ENCODE measurements at regions not wholly inside any gene's neighbourhood (a gene's known extent, or its start where the extent isn't known, plus 50 kb on each side); places are given as distances from the start of the nearest gene placed in this dataset.
"Not testable (repeated sequence)": the region's sequence is repeated elsewhere in the genome, so short reads cannot be mapped to it uniquely, and the experiment has no call there.

DNA sequence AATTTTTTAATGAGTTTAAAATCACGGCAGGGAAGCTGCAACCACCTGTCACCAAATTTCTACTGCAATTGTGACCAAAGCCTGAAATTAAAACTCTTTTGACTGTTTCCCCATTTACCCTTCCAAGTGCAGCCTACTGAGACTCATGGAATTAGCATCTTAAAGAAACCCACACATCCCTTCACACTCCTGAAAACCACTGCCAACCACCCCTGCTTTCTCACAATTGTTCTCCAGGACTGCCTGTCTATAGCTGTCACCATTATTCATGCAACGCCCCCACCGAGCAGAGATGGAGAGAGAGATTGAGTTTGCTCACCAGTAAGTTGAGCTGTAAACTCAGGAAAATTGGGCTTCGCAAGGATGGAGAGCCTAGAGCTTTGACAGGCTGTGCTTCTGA is 383.8 kb upstream of the SORCS1 start:
- DNase-seq (ENCODE audit: insufficient read length, low spot score) (no peak), FAIRE-seq (no peak)

DNA sequence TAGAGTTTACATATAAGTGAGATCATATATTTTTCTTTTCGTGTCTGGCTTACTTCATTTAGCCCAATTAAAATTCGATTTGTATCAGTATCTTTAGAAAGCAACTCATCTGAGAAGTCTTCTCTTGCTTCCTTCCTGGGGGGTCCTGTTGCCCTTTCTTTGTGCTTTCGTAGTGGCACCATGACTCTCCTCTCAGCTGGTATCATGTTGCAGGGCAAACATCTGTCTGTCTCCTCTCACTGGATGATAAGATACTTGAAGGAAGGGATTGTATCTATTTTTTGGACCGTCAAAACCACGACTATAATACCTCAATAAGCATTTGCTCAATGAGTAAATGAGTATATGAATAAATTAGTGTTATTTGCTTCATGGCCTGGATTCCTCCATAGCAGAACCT is 382.5 kb upstream of the SORCS1 start:
- DNase-seq (ENCODE audit: insufficient read length, low spot score), result no peak
- no peak for FAIRE-seq

DNA sequence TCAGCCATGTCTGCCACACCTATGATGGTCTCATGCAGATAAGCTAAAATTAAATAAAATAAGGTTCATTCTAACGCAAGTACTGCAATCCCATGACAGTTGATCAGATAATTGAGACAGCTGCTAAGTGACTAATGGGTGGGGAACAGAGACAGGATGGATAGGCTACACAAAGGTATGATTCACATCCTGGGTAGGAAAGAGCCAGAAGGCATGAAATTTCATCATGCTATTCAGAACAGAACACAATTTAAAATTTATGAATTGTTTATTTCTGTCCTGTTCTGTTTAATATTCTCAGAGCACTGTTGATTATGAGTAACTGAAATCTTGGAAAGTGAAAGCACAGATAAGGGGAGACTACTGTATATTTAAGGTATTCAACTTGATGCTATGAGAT is 381.8 kb upstream of the SORCS1 start:
- DNase-seq (ENCODE audit: insufficient read length, low spot score), result no peak
- FAIRE-seq, result no peak

DNA sequence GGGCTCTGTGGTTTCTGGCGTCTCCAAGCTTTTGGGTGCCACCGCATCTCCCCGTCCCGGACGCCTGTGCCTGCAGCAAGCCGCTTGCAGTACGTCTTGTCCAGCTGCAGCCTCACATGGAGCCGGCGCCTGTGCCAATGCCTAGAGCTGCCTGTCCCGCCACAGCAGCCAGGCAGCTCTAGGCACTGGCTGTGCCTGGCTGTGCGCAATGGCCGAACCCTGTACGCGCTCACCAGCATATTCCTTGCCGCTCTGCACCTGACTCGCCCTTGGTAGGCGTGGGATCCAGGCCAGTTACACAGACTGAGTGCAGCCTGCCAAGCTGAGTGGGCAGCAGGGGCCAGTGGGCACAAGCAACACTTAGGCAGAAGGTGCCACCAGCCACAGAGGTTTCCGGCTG is 381.2 kb upstream of the SORCS1 start:
- no peak for DNase-seq (ENCODE audit: insufficient read length, low spot score)
- FAIRE-seq, result no peak

DNA sequence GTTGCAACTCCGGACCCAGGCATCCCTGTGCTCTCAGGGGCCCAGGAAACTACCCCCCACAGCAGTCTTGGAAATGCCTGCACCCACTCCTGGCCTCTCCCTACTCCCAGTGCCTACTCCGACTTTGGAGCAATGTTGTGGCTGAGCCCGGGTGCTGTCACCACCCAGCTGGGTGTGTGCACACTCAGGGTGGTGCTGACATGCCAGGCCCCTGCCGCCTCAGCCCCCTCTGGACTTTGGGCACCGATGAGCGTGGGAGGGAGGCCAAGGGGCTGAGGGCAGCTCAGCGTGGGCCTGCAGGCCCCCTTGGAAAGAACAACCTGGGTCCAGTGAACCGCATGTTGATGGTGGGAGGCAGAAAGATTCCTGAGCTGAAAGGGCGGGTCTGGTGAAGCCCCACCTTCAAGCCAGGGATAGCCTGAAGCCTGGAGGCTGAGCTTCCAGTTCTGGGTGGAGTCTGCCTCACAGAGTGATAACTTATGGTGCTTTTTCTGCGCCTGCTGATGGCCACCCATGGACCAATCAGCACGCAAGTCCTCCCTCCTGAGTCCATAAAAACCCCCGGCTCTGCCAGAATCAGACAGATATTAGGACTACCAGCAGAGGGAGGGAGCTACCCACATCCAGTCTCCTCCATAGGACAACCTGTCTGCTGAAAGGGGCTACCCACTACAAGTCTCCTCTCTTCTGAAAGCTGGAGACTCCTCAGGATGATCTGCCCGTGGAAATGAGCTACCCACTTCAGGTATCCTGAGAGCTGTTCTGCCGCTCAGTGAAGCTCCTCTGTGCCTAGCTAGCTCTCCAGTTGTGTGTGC is 380.4 kb upstream of the SORCS1 start:
- FAIRE-seq (no peak), DNase-seq (ENCODE audit: insufficient read length, low spot score) (no peak)

DNA sequence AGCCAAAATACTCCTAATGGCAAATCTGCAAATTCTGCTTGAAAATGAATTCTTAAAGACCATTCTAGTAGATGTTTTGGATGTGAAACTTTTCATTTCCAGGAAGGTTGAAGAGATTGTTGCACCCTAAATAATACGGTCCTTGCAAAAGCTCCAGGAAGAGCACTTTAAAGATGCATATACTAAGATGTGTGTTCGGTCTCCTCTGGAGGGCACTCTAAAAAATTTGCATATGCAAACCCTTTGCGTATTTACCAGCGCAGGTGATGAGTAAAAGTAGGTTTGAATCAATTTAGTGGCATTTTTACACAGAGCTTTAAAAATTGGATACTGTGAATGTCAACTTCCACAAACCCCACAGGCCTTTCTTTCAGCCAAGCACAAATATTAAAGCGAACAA is 378.1 kb upstream of the SORCS1 start:
- FAIRE-seq (no peak), DNase-seq (ENCODE audit: insufficient read length, low spot score) (no peak)

DNA sequence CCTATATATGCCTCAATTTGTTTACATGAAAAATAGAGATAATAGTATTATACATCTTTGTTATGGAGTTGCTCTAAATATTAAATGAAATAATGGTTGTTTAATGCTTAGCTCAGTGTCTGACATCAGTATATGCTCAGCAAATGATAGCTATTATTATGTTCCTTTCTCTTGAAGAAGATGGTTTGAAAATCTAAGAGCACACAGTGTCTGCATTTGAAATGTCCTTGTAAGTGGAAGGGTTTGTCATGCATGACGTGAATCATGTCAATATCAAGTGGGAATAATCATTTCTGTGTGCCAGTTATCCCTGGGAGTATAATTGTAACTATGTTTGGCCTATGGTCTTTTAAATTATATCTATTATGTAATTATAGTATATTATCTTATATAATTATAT is 377.5 kb upstream of the SORCS1 start:
- no peak for FAIRE-seq
- DNase-seq (ENCODE audit: insufficient read length, low spot score), result no peak

DNA sequence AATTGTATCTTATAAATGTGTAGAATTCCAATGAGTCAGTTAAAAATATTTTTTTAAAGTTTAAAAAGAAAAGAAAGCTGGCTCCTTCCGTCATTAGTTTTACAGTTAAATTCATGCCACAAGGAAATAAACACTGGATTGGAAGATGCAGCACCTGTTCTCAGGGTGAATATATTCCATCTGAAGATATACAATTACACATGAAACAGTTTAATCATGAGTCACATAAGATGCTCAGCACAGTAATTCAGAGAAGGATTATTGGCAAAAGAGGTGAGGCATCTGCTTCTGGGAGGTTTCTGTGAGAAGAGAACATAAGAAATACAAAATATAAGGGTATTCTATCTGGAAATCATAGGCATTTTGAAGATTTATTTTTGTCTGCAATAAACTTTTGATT is 376.5 kb upstream of the SORCS1 start:
- DNase-seq (ENCODE audit: insufficient read length, low spot score) (no peak), FAIRE-seq (no peak)

DNA sequence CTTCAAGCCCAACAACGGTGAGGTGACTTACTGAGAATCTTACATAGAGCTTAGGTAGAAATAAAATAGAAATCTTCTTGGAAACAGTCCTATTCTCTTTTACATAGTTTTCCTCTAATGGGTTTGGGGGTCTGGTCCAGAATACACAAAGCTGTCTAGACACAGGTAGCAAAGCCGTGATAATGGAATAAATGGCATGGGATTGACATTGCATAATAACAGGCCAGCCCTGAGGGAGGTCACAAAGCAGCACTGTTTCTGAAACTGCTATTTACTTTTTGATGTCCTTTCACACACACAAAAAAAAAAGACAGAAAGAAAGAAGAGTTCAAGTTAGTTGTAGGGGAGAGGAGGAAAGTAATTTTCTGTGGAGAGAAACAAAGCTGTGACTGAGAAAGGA is 364.8 kb upstream of the SORCS1 start:
- FAIRE-seq (no peak), DNase-seq (ENCODE audit: insufficient read length, low spot score) (no peak)

DNA sequence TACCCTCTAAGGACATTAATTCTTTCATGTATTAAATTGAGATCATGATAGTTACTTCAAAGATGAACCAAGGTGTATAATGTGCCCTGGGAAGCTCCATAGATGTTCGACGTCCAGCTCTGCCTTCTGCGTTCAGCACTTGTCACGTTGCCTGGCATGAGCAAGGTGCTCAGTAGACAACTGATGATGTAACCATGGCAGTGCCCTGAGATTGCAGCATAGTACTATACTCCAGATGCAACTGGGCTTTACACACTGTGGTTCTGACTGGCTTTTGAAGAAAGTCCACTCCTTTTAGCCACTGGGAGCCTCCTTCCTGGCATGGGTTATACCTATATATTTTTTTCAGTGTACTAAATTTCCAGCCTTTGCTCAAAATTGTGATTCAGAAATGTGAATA is 355.8 kb upstream of the SORCS1 start:
- FAIRE-seq (no peak), DNase-seq (ENCODE audit: insufficient read length, low spot score) (no peak)

DNA sequence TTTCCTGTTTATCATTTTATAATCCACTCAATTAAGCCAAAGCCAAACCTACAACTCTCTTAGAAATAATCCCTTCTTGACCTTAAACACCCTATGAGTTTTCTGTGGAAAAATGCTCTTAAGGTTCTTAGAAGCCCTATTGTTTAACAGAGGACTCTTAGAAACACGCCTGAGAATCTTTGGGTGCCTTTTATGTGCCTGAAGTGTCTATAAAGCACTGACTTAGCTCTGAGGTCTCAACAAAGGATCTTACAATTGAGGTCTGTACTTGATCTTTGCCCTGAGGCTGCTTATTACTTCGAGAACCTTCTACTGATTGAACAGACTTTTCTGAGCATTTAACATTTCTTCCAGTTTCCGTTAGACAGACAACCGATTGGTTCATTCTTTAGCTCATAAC is 353.3 kb upstream of the SORCS1 start:
- FAIRE-seq (no peak), DNase-seq (ENCODE audit: insufficient read length, low spot score) (no peak)

DNA sequence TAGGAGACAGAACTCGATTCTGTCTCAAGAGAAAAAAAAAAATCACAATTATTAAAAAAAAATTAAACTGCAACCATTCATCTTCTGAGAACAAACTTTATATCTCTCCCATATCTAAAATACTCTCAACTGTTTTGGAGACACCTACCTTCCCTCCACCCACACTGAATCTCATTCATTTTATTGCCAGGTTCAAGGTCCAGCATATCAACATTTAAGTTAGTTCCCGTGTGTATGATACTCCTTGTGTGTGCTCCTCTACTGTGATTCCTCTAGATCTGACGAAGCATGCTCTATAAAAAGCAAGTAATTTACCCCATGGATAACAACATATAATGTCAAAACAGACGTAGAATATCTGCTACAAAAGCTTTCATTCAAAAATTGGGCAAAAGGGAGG is 351.8 kb upstream of the SORCS1 start:
- FAIRE-seq (no peak), DNase-seq (ENCODE audit: insufficient read length, low spot score) (no peak)

DNA sequence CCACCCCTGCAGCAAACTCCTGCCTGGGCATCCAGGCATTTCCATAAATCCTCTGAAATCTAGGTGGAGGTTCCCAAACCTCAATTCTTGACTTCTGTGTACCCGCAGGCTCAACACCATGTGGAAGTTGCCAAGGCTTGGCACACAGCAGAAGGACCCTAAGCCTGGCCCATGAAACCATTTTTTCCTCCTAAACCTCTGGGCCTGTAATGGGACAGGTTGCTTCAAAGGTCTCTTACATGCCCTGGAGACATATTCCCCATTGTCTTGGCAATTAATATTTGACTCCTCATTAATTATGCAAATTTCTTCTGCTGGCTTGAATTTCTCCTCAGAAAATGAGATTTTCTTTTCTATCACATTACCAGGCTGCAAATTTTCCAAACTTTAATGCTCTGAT is 339.5 kb upstream of the SORCS1 start:
- DNase-seq (ENCODE audit: insufficient read length, low spot score); FAIRE-seq: not testable (repeated sequence)

DNA sequence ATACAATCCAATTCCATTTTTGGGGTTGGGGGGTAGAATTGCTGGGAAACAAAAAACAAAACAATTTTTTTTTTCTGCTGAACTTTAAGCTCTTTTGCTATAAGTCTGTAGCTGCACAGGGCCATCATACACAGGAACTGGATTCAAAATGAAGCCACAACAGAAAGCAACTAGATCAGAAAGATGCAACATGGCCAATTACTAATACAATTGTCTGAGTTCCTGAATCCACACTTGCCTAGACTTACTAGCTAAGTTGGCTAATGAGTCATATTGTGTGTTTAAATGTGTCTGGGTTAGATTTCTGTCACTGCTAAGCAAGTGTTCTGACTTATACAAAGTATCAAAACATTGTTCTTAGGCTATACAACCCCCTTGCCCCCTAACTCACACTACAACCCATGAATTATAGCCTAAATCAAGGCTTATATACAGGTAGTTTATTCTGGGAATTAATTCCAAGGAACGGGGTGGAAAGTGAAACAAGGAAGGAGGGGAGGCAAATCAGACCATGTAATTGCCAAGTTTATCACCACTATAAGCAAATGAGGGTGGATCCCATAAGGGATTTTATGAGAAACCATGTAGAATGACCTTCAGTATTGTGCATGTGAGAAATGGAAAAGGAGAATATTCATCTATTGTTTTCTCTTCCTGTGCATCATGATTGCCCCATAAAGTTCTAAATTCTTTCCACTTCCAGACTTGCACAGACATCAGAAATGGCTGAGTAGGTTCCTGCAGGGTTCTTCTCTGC is 337.9 kb upstream of the SORCS1 start:
- DNase-seq (ENCODE audit: insufficient read length, low spot score) (no peak), FAIRE-seq (no peak)

DNA sequence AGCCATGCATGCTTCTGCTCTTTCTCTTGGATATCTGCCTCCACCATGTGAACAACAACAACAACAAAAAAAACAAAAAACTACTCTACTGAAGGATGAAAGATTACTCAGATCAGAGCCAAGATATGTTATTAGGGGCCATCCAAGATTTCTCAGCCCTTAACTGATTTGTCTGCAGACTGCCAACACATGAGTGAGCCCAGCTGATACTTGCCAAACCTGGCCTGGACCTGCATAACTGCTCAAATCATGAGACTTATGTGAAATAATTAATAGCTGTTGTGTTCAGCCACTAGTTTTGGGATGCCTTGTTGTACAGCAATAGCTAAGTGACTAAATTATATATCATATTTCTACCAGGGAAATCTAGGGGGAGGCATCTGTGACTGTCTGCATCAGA is 334.5 kb upstream of the SORCS1 start:
- DNase-seq (ENCODE audit: insufficient read length, low spot score) (no peak), FAIRE-seq (no peak)

DNA sequence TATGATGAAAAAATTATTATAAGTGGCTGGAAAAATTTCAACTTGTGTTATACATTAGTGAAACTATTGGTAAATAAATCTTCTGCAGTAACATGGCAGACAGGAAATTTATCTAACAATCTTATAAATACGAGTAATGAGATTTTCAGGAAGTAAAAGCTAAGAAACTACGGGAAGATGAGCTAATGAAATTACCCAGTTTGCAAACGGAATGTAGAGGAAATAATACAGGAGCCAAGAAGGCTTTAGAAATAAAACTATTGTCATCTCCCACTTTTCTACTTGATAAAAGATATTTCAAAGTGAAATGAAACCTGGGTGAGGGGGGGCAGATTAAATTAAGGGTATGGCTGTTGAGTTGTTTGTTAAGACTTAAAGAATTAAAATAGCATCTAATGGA is 332.5 kb upstream of the SORCS1 start:
- DNase-seq (ENCODE audit: insufficient read length, low spot score) (no peak), FAIRE-seq (no peak)

DNA sequence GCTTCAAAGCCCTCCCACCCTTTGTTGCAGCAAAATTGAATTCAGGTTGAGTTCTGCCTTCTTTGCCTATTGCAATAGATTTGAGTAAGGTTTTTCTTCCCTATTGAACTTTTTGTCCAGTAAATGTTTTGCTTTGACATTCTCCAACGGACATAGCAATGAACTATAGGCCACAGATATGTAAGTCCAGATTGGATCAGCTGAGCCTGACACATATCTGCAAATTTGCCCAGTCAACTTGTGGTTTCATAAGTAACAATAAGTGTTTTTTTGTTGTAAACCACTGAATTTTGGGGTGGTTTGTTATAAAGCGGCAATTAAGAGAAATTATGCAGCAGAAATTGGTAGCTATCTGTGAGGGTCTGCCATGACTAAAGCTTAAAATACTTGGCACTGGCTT is 332.1 kb upstream of the SORCS1 start:
- FAIRE-seq, result no peak

DNA sequence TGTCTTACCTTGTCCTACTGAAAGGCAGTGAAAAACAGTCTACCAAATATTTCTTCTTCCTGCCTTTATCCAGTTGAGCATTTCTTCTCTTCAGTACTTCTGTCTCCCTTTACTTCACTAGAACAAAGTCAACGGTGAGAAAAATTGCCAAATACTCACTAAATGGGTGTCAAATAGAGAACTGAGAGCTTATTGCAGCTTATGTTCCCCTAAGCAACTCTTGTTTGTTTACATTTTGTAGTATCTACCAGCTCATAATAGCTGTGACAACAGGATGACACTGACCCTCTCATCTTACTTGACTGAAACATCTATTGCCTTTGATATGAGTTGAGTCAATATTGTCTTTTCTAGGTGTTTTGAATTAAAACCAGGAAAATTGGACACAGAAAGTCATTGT is 327.9 kb upstream of the SORCS1 start:
- FAIRE-seq, result no peak
- DNase-seq (ENCODE audit: insufficient read length, low spot score), result no peak

More for the DNA sequence above, 332.1 kb upstream of the SORCS1 start:
- DNase-seq (ENCODE audit: insufficient read length, low spot score), result no peak

DNA sequence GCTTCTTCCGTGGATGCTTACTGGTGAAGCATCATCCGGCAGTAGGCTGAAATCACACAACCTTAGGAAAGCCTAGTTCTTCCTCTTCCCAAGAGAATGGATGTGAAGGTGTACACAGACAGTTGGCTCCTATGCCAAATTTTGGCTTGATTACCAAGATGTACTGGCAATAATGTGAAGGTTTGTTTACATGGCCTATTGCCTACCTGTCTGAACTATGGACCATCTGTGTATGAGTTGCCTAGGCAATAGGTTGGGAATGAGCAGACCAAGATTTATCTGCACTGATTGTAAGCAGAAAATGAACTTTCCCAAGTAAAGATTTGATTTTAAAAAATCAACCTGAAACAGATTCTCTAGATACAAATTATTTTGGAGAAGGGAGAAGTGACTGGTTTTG is 325.9 kb upstream of the SORCS1 start:
- FAIRE-seq, result no peak

DNA sequence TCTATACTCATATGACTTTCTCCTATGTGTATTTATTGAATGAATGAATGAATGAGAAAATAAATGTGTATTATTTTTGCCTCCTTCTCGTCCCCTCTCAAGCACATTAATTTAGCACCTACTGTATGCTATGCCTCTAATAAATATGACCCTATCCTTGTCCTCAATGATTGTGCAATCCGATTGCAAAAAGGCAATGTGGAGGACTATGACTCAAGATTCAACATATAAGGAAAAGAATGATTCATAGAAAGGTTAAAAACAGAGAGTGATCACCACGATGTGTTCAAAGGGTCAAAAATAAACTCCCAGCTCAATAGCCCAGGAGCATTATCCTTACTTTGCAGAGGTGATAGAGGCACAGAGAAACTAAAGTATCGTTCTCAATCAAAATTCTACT is 322.8 kb upstream of the SORCS1 start:
- DNase-seq (ENCODE audit: insufficient read length, low spot score) (no peak), FAIRE-seq (no peak)

More for the DNA sequence above, 325.9 kb upstream of the SORCS1 start:
- DNase-seq (ENCODE audit: insufficient read length, low spot score), result no peak

DNA sequence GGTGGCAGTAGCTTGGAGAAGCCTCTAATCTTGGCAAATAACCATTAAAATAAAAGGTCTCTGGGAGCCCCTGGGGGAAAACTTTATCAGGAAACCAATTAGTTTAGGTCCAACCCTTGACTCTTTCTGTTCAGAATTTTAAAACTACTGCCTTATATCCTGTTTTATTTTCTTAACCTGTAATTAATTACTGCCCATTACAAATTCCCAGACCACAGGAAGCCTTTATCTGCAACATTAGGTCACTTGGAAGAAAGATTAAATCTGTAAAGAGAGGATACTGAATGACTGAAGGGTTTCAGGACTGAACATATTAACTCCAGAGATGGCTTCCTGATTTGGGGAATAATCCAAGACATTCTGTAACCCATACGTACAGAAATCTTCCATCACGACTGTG is 320.5 kb upstream of the SORCS1 start:
- DNase-seq (ENCODE audit: insufficient read length, low spot score) (no peak), FAIRE-seq (no peak)

DNA sequence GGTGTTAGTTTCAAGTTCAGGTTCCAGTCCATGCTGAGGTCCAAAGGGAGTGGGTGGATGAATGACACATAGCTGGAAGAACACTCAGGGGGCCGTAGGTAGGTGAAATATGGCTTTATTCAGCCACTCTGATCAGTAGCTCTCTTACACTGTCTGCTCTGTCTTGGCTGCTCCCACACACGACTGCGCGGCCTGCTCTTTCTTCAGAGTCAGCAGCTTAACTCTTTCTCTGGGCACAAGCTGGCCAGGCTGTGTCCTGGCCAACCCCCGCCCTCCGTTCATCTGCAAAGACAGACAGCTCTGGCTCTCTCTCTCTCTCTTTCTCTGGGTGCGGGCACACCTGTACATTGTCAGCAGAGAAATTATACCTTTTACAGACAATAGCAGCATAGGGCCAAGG is 317.4 kb upstream of the SORCS1 start:
- FAIRE-seq, result no peak

More for the DNA sequence above, 317.4 kb upstream of the SORCS1 start:
- DNase-seq (ENCODE audit: insufficient read length, low spot score), result no peak

All from GM19239 (cell line).